Activated naive CD4-positive, alpha-beta T cell treated with anti-CD3 and anti-CD28 coated beads, Interleukin-2, amount 50 U/mL, for 16 hours (primary cell): ENCODE measurements at regions not wholly inside any gene's neighbourhood (a gene's known extent, or its start where the extent isn't known, plus 50 kb on each side); places are given as distances from the start of the nearest gene placed in this dataset.
"Not testable (repeated sequence)": the region's sequence is repeated elsewhere in the genome, so short reads cannot be mapped to it uniquely, and the experiment has no call there.

Experiments
- DNase-seq: peaks from one replicate; pipeline ENCODE4 v3.0.0-alpha.2; 2020

- DNase-seq = no peak
These were observed 251.5 kb upstream of the CWC22 start for GRCh38 chr2:180258579-180258978.

- no peak for DNase-seq
These were observed 251.0 kb upstream of the CWC22 start for GRCh38 chr2:180258041-180258537.

- no peak for DNase-seq
These were observed 250.2 kb upstream of the CWC22 start for GRCh38 chr2:180257247-180257646.

- DNase-seq = no peak
These were observed 248.9 kb upstream of the CWC22 start for GRCh38 chr2:180255981-180256380.

GRCh38 chr2:180254872-180255271 is 247.8 kb upstream of the CWC22 start:
- no peak for DNase-seq

GRCh38 chr2:180247658-180248057 is 240.6 kb upstream of the CWC22 start:
- no peak for DNase-seq

GRCh38 chr2:180246268-180246667 is 239.2 kb upstream of the CWC22 start:
- no peak for DNase-seq

GRCh38 chr2:180240774-180241173 is 233.7 kb upstream of the CWC22 start:
- no peak for DNase-seq

GRCh38 chr2:180238729-180239128 is 231.6 kb upstream of the CWC22 start:
- no peak for DNase-seq

- DNase-seq = not testable (repeated sequence)
These were observed 229.0 kb upstream of the CWC22 start for GRCh38 chr2:180236061-180236460.

- DNase-seq = not testable (repeated sequence)
These were observed 228.4 kb upstream of the CWC22 start for GRCh38 chr2:180235506-180235905.

GRCh38 chr2:180234991-180235390 is 227.9 kb upstream of the CWC22 start:
- not testable (repeated sequence) for DNase-seq

GRCh38 chr2:180231015-180231414 is 223.9 kb upstream of the CWC22 start:
- DNase-seq = no peak

- no peak for DNase-seq
These were observed 220.4 kb upstream of the CWC22 start for GRCh38 chr2:180227461-180227860.

GRCh38 chr2:180225118-180225517 is 218.0 kb upstream of the CWC22 start:
- no peak for DNase-seq

- no peak for DNase-seq
These were observed 215.5 kb upstream of the CWC22 start for GRCh38 chr2:180222644-180223043.

- no peak for DNase-seq
These were observed 212.4 kb upstream of the CWC22 start for GRCh38 chr2:180219491-180219890.

GRCh38 chr2:180208841-180209240 is 201.7 kb upstream of the CWC22 start:
- no peak for DNase-seq

GRCh38 chr2:180205621-180206235 is 198.6 kb upstream of the CWC22 start:
- no peak for DNase-seq

- DNase-seq = no peak
These were observed 196.9 kb upstream of the CWC22 start for GRCh38 chr2:180203972-180204371.

GRCh38 chr2:180202467-180202951 is 195.4 kb upstream of the CWC22 start:
- DNase-seq = no peak

GRCh38 chr2:180196419-180196977 is 189.4 kb upstream of the CWC22 start:
- no peak for DNase-seq

- DNase-seq = no peak
These were observed 188.8 kb upstream of the CWC22 start for GRCh38 chr2:180195847-180196246.

GRCh38 chr2:180191432-180192124 is 184.5 kb upstream of the CWC22 start:
- DNase-seq = no peak
